Muscle of back (tissue), 3 donors: ENCODE measurements at regions not wholly inside any gene's neighbourhood (a gene's known extent, or its start where the extent isn't known, plus 50 kb on each side); places are given as distances from the start of the nearest gene placed in this dataset.
"Not testable (repeated sequence)": the region's sequence is repeated elsewhere in the genome, so short reads cannot be mapped to it uniquely, and the experiment has no call there.

ENCODE experiments used
- DNase-seq, 3 donors: peaks; one replicate each; pipeline versions ENCODE4 v3.0.0 to v3.0.0-alpha.2; 2013

DNA sequence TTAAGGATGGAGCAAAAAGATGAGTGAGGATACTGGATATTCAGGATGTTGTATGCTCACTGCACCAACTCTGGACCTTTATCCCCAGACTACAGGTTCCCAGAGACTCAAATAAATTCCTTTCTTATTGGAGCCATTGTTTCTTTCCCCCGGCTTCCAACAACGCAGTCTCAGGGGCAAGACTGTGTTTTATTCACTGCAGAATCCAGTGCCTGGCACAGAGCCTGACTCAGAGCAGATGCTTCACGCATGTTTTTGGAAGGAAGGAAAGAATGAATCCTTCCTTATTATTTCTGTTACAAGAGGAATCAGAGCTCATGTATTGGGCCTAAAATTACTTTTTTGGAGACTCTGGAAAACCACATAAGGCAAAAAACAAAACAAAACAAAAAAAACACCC is 96.0 kb upstream of the VGLL4 start:
- peak; percentile 74 to 93 (median 86) for DNase-seq

- DNase-seq: peak in 1 of 3 donors; percentile 41
These were observed 95.4 kb upstream of the VGLL4 start for GRCh38 chr3:11739123-11739522.

DNA sequence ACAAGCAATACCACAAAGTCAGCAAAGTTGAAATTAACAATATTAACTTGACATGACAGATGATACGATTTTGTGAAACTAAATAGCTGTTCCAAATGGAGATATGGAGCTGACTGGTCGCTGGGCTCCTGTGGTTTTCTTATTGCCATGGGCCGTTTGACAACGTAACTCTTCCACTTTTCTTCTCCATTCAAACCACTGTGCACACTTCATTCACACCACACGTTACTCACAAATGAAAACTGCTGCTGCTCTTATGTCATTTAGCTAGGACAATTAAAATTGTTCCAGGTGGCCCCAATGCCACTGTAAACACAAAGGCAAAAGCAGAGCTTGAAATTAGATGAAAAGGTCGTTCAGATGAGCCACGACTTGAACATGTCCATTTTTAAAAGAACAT is 94.0 kb upstream of the VGLL4 start:
- no peak for DNase-seq

GRCh38 chr3:11736136-11736833 is 92.6 kb upstream of the VGLL4 start:
- no peak for DNase-seq

DNA sequence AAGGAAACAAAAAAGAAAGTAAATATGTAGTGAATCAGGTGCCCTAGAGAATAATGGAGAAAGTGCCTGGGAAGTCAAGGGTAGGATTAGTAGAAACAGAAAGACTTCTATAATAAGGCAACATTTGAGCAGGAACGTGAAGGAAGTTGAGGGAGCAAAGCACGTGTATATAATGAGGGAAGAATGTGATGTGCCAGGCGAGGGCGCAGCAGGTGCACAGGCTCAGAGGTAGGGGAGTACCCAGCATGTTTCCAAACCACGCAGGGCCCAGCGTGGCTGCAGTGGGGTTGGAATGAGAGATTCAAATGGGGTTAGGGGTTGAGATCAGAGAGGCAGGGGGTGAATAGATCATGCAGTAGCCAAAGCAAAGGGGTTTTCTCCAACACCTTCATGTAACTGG is 91.9 kb upstream of the VGLL4 start:
- no peak for DNase-seq

DNA sequence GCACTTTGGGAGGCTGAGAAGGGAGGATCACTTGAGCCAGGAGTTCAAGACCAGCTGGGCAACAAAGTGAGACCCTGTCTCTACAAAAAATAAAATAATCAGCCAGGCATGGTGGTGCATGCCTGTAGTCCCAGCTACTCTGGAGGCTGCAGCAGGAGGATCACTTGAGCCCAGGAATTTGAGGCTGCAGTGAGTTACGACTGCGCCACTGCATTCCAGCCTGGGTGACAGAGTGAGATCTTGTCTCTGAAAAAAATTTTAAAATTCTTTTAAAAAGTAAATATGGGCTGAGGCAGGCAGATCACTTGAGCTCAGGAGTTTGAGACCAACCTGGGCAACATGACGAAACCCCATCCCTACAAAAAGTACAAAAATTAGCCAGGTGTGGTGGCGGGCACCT is 91.4 kb upstream of the VGLL4 start:
- not testable (repeated sequence) for DNase-seq

DNA sequence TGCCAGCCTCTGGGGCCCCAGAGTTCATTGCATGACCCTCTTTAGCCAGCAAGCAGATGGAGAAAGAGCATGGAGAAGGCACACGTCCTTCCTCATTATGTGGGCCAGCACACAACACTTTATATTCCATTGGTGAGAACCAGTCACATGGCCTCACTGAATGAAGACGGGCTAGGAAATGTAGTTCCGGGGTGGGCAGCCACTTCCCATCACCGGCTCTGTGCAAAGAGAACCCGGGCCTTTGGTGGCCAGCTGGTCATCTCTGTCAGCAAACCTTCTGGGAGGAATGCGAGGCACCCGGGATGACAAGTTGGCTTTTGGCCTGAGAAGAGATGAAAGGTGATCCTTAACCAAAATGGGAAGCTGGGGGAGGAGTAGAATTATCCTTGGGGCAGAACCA is 90.2 kb upstream of the VGLL4 start:
- no peak for DNase-seq

GRCh38 chr3:11727207-11727606 is 83.5 kb upstream of the VGLL4 start:
- no peak for DNase-seq

GRCh38 chr3:11726146-11726545 is 82.4 kb upstream of the VGLL4 start:
- no peak for DNase-seq

- not testable (repeated sequence) for DNase-seq
These were observed 81.6 kb upstream of the VGLL4 start for GRCh38 chr3:11725340-11725641.

GRCh38 chr3:11724615-11725339 is 81.1 kb upstream of the VGLL4 start:
- no peak for DNase-seq

DNA sequence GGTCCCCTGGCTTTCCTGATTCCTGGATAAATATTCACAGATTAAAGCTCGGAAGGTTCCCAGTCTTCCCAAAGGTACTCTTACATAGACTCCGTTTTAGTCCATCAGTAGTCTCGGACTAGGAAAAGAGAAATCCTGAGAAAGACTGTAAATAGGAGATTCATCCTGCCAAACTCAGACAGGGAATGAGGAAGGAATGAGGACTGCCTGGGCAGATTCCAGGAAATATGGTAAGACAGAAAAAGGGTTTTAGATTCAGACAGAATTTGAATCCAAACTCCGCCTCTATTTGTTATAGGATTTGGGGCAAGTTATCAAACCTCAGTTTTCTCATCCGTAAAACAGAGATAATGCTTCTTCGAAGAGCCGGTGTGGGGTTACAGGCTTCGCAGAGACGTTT is 77.8 kb upstream of the VGLL4 start:
- DNase-seq: peak in 2 of 3 donors; percentile 45 to 65

GRCh38 chr3:11720917-11721411 is 77.2 kb upstream of the VGLL4 start:
- DNase-seq: no peak

DNA sequence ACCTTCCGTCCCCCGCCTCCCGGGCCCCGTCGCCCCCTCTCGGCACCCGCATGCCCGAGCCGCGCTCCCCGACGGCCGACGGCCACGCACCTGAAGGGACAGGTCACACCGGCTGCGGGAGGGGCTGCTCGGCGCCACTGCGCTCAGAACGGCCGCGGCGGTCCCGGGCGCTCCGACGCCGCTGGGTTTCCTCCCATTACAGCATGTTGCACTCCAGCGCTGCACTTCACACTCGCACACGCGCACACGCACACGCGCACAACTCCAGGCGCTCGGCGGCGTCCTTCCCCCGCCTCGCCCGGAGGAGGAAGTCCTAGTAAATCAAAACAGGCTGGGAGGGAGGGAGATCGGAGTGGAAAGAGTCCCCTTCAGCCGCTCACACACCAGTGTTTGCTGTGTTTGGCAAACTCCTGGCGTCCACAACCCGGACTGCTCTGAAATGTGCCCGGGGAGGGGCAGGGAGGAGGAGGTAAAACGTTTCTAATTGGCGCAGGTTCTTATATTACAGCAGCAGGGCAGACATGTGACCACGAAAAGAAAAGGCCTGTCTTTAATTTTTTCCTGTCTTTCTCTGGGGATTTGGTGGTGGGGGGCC is 76.7 kb upstream of the VGLL4 start:
- DNase-seq: peak; percentile 63 to 93 (median 76)

- DNase-seq: peak; percentile 56 to 81 (median 68)
These were observed 75.9 kb upstream of the VGLL4 start for GRCh38 chr3:11719406-11720303.

- DNase-seq: peak; percentile 38 to 86 (median 60)
These were observed 75.1 kb upstream of the VGLL4 start for GRCh38 chr3:11718637-11719405.

DNA sequence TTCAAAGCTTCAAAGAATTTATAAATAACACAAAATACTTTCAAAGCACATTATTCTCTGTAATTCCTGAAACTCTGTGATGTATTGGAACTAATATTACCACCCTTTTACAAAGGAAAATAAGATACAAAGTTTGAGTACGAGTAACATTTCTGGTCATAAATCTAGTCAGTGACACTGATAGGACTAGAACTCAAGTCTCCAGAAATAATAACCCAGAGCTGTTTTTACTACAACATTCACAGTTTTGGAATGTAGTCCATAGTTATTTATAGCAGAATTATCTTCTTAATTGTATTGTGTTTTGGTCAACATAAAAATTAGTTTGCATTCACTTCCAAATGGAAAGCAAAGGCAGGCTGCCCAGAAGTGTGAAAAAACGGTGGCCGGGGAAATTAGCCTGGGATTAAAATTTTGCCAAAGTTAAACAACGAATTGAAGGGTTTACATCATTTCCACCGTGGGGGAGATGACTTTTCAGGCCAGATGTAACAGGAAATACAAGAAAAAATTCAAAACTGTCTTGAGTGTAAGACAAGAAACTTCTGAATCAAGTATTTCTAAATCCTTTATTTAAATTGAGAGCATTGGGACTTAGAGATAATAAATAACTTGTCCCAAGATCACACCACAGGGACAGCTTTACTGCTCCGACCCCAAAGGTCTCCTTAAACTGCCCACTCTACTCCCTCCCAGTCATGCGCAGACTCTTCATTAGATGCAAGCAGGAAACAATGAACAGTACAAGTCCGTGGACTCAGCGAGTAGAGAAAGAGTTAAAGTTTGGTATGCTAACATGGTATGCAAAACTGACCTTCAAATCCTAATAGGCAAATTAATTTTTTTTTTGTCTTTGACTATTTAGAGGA is 74.3 kb upstream of the VGLL4 start:
- DNase-seq: peak; percentile 39 to 79 (median 59)

DNA sequence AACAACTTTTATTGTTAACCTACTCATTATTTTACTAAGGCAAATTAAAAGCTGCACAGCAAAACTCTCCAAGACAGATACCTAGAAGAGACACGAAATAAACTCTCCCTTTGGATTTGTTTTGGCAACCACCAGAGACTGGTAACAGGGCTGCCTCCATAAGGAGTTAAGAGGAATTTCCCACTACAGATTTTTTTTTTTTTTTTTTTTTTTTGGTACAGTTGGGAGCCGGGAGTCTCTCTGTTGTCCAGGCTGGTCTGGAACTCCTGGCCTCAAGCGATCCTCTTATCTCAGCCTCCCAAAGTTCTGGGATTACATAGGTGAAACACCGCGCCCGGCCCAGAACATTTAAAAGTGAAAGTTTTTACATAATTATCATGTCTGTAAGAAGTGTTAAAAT is 73.6 kb upstream of the VGLL4 start:
- DNase-seq: no peak

- DNase-seq: no peak
These were observed 73.0 kb upstream of the VGLL4 start for GRCh38 chr3:11716573-11717290.

GRCh38 chr3:11713171-11713570 is 69.5 kb upstream of the VGLL4 start:
- no peak for DNase-seq
